ENCODE measurements at regions not wholly inside any gene's neighbourhood (a gene's known extent, or its start where the extent isn't known, plus 50 kb on each side); places are given as distances from the start of the nearest gene placed in this dataset.
"Not testable (repeated sequence)": the region's sequence is repeated elsewhere in the genome, so short reads cannot be mapped to it uniquely, and the experiment has no call there.

DNA sequence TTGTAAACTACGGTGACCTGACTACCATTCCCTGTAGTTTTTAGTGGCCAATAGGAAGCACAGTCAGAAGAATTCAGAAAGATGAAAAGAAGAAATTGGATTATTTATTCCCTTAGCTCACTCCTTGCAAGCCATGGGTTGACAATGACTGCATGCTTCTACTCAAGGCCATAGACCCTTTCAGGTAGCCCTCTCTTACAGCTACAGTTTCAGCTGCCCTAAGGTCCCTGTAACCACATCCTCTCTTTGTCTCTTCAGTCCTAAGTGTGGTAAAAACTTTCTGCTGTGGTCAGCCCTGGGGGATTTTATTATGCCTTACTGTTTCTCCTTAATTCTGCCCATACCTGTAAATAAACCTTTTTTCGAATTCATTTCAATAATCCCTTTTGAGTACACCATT, 551.8 kb upstream of the TGIF2LX start:
- TF ChIP-seq, protein P1, sequence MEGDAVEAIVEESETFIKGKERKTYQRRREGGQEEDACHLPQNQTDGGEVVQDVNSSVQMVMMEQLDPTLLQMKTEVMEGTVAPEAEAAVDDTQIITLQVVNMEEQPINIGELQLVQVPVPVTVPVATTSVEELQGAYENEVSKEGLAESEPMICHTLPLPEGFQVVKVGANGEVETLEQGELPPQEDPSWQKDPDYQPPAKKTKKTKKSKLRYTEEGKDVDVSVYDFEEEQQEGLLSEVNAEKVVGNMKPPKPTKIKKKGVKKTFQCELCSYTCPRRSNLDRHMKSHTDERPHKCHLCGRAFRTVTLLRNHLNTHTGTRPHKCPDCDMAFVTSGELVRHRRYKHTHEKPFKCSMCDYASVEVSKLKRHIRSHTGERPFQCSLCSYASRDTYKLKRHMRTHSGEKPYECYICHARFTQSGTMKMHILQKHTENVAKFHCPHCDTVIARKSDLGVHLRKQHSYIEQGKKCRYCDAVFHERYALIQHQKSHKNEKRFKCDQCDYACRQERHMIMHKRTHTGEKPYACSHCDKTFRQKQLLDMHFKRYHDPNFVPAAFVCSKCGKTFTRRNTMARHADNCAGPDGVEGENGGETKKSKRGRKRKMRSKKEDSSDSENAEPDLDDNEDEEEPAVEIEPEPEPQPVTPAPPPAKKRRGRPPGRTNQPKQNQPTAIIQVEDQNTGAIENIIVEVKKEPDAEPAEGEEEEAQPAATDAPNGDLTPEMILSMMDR (IDR thresholded peaks at IDR 0.05): not testable (repeated sequence)
- not testable (repeated sequence) for TF ChIP-seq EP300, POLR2A (IDR thresholded peaks at IDR 0.05)
